GM18499 (cell line): ENCODE measurements at regions not wholly inside any gene's neighbourhood (a gene's known extent, or its start where the extent isn't known, plus 50 kb on each side); places are given as distances from the start of the nearest gene placed in this dataset.

Experiments used
- ATAC-seq: cut with Tn5 transposase; IDR thresholded peaks from one replicate; pipeline ENCODE4 v1.9.1; 2021; ENCODE audit warnings: moderate number of reproducible peaks; ENCODE audit not compliant: insufficient read depth, unreplicated experiment

- ATAC-seq = no peak
Observed at GRCh38 chr3:70899816-70900215, 587.4 kb upstream of the MDFIC2 start.

- ATAC-seq = no peak
Observed at GRCh38 chr3:70890020-70890394, 577.6 kb upstream of the MDFIC2 start.

- ATAC-seq = no peak
Observed at GRCh38 chr3:70889162-70890019, 577.0 kb upstream of the MDFIC2 start.

GRCh38 chr3:70885636-70886035 lies 573.2 kb upstream of the MDFIC2 start:
- no peak for ATAC-seq

GRCh38 chr3:70882104-70882503 lies 569.7 kb upstream of the MDFIC2 start:
- ATAC-seq = no peak

- ATAC-seq = no peak
Observed at GRCh38 chr3:70880421-70880820, 568.0 kb upstream of the MDFIC2 start.

- no peak for ATAC-seq
Observed at GRCh38 chr3:70876154-70876553, 563.7 kb upstream of the MDFIC2 start.

GRCh38 chr3:70874196-70874595 lies 561.8 kb upstream of the MDFIC2 start:
- ATAC-seq = no peak

GRCh38 chr3:70873686-70874085 lies 561.2 kb upstream of the MDFIC2 start:
- no peak for ATAC-seq

- no peak for ATAC-seq
Observed at GRCh38 chr3:70871909-70872656, 559.6 kb upstream of the MDFIC2 start.

GRCh38 chr3:70870576-70870975 lies 558.1 kb upstream of the MDFIC2 start:
- ATAC-seq = no peak

- ATAC-seq = no peak
Observed at GRCh38 chr3:70868561-70868960, 556.1 kb upstream of the MDFIC2 start.

GRCh38 chr3:70863049-70863448 lies 550.6 kb upstream of the MDFIC2 start:
- no peak for ATAC-seq

GRCh38 chr3:70861855-70862254 lies 549.4 kb upstream of the MDFIC2 start:
- ATAC-seq = no peak

- ATAC-seq = no peak
Observed at GRCh38 chr3:70861234-70861633, 548.8 kb upstream of the MDFIC2 start.

GRCh38 chr3:70857916-70858315 lies 545.5 kb upstream of the MDFIC2 start:
- no peak for ATAC-seq

- no peak for ATAC-seq
Observed at GRCh38 chr3:70856414-70857162, 544.1 kb upstream of the MDFIC2 start.

- ATAC-seq = no peak
Observed at GRCh38 chr3:70855149-70855548, 542.7 kb upstream of the MDFIC2 start.

GRCh38 chr3:70854108-70854507 lies 541.7 kb upstream of the MDFIC2 start:
- no peak for ATAC-seq

- no peak for ATAC-seq
Observed at GRCh38 chr3:70853161-70853944, 540.9 kb upstream of the MDFIC2 start.
